ENCODE measurements at regions not wholly inside any gene's neighbourhood (a gene's known extent, or its start where the extent isn't known, plus 50 kb on each side); places are given as distances from the start of the nearest gene placed in this dataset.

- Mint-ChIP-seq H3K36me3 (no peaks in the 10 kb centered on the region), H3K9me3 (no peaks in the 10 kb centered on the region), H3K4me1 (ENCODE audit: unreplicated experiment) (no peaks in the 10 kb centered on the region), H3K27me3 (peaks cover 42% of the 10 kb centered on the region), H3K27ac (no peak overlapping the region), H3K4me3 (no peak overlapping the region)
- no peak for TF ChIP-seq CTCF (conservative IDR thresholded peaks at IDR 0.05)
- DNase-seq (ENCODE audit: extremely low spot score, unreplicated experiment) = no peak
These were observed 95.3 kb upstream of the FAM136A start for GRCh38 chr2:70397186-70397585.

- Mint-ChIP-seq H3K27me3 (peaks cover 41% of the 10 kb centered on the region), H3K36me3 (no peaks in the 10 kb centered on the region), H3K4me3 (no peak overlapping the region), H3K9me3 (no peaks in the 10 kb centered on the region), H3K4me1 (ENCODE audit: unreplicated experiment) (no peaks in the 10 kb centered on the region), H3K27ac (no peak overlapping the region)
- no peak for TF ChIP-seq CTCF (conservative IDR thresholded peaks at IDR 0.05)
- no peak for DNase-seq (ENCODE audit: extremely low spot score, unreplicated experiment)
These were observed 94.7 kb upstream of the FAM136A start for GRCh38 chr2:70396612-70397011.

GRCh38 chr2:70393881-70394280, 92.0 kb upstream of the FAM136A start:
- H3K27me3 Mint-ChIP-seq = peaks cover 30% of the 10 kb centered on the region
- TF ChIP-seq CTCF (conservative IDR thresholded peaks at IDR 0.05) = no peak
- no peaks in the 10 kb centered on the region for H3K36me3 Mint-ChIP-seq
- DNase-seq (ENCODE audit: extremely low spot score, unreplicated experiment) = no peak
- no peak overlapping the region for H3K4me3 Mint-ChIP-seq
- no peaks in the 10 kb centered on the region for H3K9me3 Mint-ChIP-seq
- no peak overlapping the region for H3K27ac Mint-ChIP-seq
- no peaks in the 10 kb centered on the region for H3K4me1 Mint-ChIP-seq (ENCODE audit: unreplicated experiment)

GRCh38 chr2:70391988-70392387, 90.1 kb upstream of the FAM136A start:
- peaks cover 15% of the 10 kb centered on the region for H3K27me3 Mint-ChIP-seq
- H3K9me3 Mint-ChIP-seq = no peaks in the 10 kb centered on the region
- H3K27ac Mint-ChIP-seq = no peak overlapping the region
- no peak for DNase-seq (ENCODE audit: extremely low spot score, unreplicated experiment)
- H3K4me3 Mint-ChIP-seq = no peak overlapping the region
- no peak for TF ChIP-seq CTCF (conservative IDR thresholded peaks at IDR 0.05)
- no peaks in the 10 kb centered on the region for H3K4me1 Mint-ChIP-seq (ENCODE audit: unreplicated experiment)
- H3K36me3 Mint-ChIP-seq = no peaks in the 10 kb centered on the region

- H3K27ac Mint-ChIP-seq = no peak overlapping the region
- no peaks in the 10 kb centered on the region for H3K36me3 Mint-ChIP-seq
- DNase-seq (ENCODE audit: extremely low spot score, unreplicated experiment) = no peak
- H3K9me3 Mint-ChIP-seq = no peaks in the 10 kb centered on the region
- no peak overlapping the region for H3K4me3 Mint-ChIP-seq
- H3K27me3 Mint-ChIP-seq = peaks cover 13% of the 10 kb centered on the region
- H3K4me1 Mint-ChIP-seq (ENCODE audit: unreplicated experiment) = no peaks in the 10 kb centered on the region
- TF ChIP-seq CTCF (conservative IDR thresholded peaks at IDR 0.05) = no peak
These were observed 89.4 kb upstream of the FAM136A start for GRCh38 chr2:70391259-70391658.

- H3K4me1 Mint-ChIP-seq (ENCODE audit: unreplicated experiment) = no peaks in the 10 kb centered on the region
- H3K27me3 Mint-ChIP-seq = peaks cover 6% of the 10 kb centered on the region
- no peak overlapping the region for H3K27ac Mint-ChIP-seq
- TF ChIP-seq CTCF (conservative IDR thresholded peaks at IDR 0.05) = no peak
- no peaks in the 10 kb centered on the region for H3K36me3 Mint-ChIP-seq
- no peak for DNase-seq (ENCODE audit: extremely low spot score, unreplicated experiment)
- H3K9me3 Mint-ChIP-seq = no peaks in the 10 kb centered on the region
- H3K4me3 Mint-ChIP-seq = no peak overlapping the region
These were observed 86.9 kb upstream of the FAM136A start for GRCh38 chr2:70388813-70389212.

All from type B pancreatic cell (in vitro differentiated cells).